Hematopoietic multipotent progenitor cell treated with erythropoietin and hydrocortisone succinate and interleukin-3 and kit ligand, for 4 days (in vitro differentiated cells): ENCODE measurements at regions not wholly inside any gene's neighbourhood (a gene's known extent, or its start where the extent isn't known, plus 50 kb on each side); places are given as distances from the start of the nearest gene placed in this dataset.
"Not testable (repeated sequence)": the region's sequence is repeated elsewhere in the genome, so short reads cannot be mapped to it uniquely, and the experiment has no call there.

Experiments
- DNase-seq: peaks from one replicate; pipeline ENCODE4 v3.0.0-alpha.2; 2015

GRCh38 chrY:4362455-4362854 is 637.6 kb upstream of the PCDH11Y start:
- not testable (repeated sequence) for DNase-seq

GRCh38 chrY:4403790-4404189 is 596.3 kb upstream of the PCDH11Y start:
- peak; percentile 0 for DNase-seq
